ENCODE measurements at regions not wholly inside any gene's neighbourhood (a gene's known extent, or its start where the extent isn't known, plus 50 kb on each side); places are given as distances from the start of the nearest gene placed in this dataset.

- Mint-ChIP-seq H3K27me3 (no peaks in the 10 kb centered on the region), H3K4me1 (no peaks in the 10 kb centered on the region), H3K4me3 (no peak overlapping the region), H3K36me3 (no peaks in the 10 kb centered on the region), H3K9me3 (peaks cover 2% of the 10 kb centered on the region), H3K27ac (no peak overlapping the region)
- no peak for DNase-seq
- CTCF ChIA-PET: no interaction called here
Measured at GRCh38 chr3:73319179-73319769, 257.8 kb downstream of the EBLN2 start.

- CTCF ChIA-PET: no interaction called here
- Mint-ChIP-seq H3K36me3 (no peaks in the 10 kb centered on the region), H3K9me3 (peaks cover 2% of the 10 kb centered on the region), H3K27me3 (no peaks in the 10 kb centered on the region), H3K4me1 (no peaks in the 10 kb centered on the region), H3K4me3 (no peak overlapping the region), H3K27ac (no peak overlapping the region)
- DNase-seq: no peak
Measured at GRCh38 chr3:73321286-73321999, 260.0 kb downstream of the EBLN2 start.

- Mint-ChIP-seq H3K27ac (no peak overlapping the region), H3K9me3 (peaks cover 2% of the 10 kb centered on the region), H3K4me1 (no peaks in the 10 kb centered on the region), H3K27me3 (no peaks in the 10 kb centered on the region), H3K36me3 (no peaks in the 10 kb centered on the region), H3K4me3 (no peak overlapping the region)
- CTCF ChIA-PET: no interaction called here
- DNase-seq: no peak
Measured at GRCh38 chr3:73324203-73325155, 263.0 kb downstream of the EBLN2 start.

- no peaks in the 10 kb centered on the region for H3K36me3 Mint-ChIP-seq
- peaks cover 2% of the 10 kb centered on the region for H3K9me3 Mint-ChIP-seq
- H3K27ac Mint-ChIP-seq: no peak overlapping the region
- H3K4me3 Mint-ChIP-seq: no peak overlapping the region
- CTCF ChIA-PET: no interaction called here
- H3K4me1 Mint-ChIP-seq: no peaks in the 10 kb centered on the region
- no peaks in the 10 kb centered on the region for H3K27me3 Mint-ChIP-seq
- no peak for DNase-seq
Measured at GRCh38 chr3:73326396-73326795, 264.9 kb downstream of the EBLN2 start.

GRCh38 chr3:73327052-73327451 is 265.6 kb downstream of the EBLN2 start:
- Mint-ChIP-seq H3K27me3 (no peaks in the 10 kb centered on the region), H3K4me3 (no peak overlapping the region), H3K9me3 (peaks cover 2% of the 10 kb centered on the region), H3K36me3 (no peaks in the 10 kb centered on the region), H3K27ac (no peak overlapping the region), H3K4me1 (no peaks in the 10 kb centered on the region)
- CTCF ChIA-PET: no interaction called here
- DNase-seq: no peak
